ENCODE measurements at regions not wholly inside any gene's neighbourhood (a gene's known extent, or its start where the extent isn't known, plus 50 kb on each side); places are given as distances from the start of the nearest gene placed in this dataset.

- no peak for TF ChIP-seq CTCF (IDR thresholded peaks at IDR 0.05)
- TF ChIP-seq POLR2A (IDR thresholded peaks at IDR 0.05), result no peak
These were observed 169.0 kb downstream of the IRF8 start for GRCh38 chr16:86067936-86068335.

Data from lower leg skin (tissue), 3 donors.